HK-2 (cell line): ENCODE measurements at regions not wholly inside any gene's neighbourhood (a gene's known extent, or its start where the extent isn't known, plus 50 kb on each side); places are given as distances from the start of the nearest gene placed in this dataset.
"Not testable (repeated sequence)": the region's sequence is repeated elsewhere in the genome, so short reads cannot be mapped to it uniquely, and the experiment has no call there.

ENCODE experiments used
- DNase-seq: peaks from one replicate; pipeline ENCODE4 v3.0.0-alpha.2; 2018; ENCODE audit not compliant: unreplicated experiment

GRCh38 chr6:135555550-135555949 lies 58.0 kb upstream of the AHI1 start:
- DNase-seq = no peak

GRCh38 chr6:135557582-135557981 lies 60.0 kb upstream of the AHI1 start:
- no peak for DNase-seq

DNA sequence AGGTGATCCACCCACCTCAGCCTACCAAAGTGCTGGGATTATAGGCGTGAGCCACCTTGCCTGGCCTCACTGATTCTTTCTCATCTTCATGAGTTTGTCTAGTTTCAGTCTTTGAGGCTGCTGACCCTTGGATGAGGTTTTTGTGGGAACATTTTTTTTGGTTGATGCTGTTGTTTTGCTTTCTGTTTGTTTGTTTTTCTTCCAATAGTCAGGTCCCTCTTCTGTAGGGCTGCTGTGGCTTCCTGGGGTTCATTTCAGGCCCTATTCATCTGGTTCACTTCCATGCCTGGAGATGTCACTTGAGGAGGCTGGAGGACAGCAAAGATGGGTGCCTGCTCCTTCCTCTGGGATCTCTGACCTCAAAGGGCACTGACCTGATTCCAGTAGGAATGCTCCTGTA lies 68.1 kb upstream of the AHI1 start:
- not testable (repeated sequence) for DNase-seq

- DNase-seq = no peak
These were observed 69.0 kb upstream of the AHI1 start for GRCh38 chr6:135566311-135567068.

GRCh38 chr6:135567375-135568083 lies 70.0 kb upstream of the AHI1 start:
- no peak for DNase-seq

DNA sequence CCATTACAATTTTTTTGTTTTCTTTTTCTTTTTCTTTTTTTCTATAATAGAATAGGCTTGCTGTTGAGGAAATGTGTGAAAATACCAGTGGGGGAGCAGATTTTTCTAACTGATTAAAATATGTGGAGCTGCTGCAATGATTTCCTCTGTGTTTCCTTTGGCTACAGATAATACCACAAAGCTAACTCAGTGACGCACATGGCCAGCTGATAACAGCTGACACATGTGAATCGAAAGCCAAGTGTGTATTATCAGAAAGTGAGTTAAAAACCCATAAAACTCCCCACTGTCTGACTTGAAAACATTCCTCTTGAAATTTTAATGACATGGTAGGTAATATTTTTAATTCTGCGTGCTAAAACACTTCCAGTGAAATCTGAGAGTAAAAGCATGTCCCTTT lies 70.8 kb upstream of the AHI1 start:
- no peak for DNase-seq

DNA sequence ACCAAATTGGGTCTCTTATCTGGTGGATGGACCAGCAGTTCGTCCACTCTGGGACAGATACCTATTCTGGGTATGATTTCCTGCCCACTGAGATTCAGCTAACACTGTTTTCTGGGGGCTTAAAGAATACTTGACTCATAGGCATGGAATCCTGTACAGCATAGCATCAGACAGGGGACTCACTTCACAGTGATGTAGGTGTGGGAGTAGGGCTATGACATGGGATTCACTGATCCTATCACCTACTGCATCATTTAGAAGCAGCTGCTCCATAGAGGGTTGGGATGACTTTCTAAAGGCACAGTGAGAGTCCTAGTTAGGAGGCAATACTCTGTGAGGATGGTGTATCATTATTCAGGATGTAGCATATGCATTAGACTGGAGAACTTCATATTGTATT lies 74.5 kb upstream of the AHI1 start:
- no peak for DNase-seq

GRCh38 chr6:135575629-135576028 lies 78.1 kb upstream of the AHI1 start:
- no peak for DNase-seq

DNA sequence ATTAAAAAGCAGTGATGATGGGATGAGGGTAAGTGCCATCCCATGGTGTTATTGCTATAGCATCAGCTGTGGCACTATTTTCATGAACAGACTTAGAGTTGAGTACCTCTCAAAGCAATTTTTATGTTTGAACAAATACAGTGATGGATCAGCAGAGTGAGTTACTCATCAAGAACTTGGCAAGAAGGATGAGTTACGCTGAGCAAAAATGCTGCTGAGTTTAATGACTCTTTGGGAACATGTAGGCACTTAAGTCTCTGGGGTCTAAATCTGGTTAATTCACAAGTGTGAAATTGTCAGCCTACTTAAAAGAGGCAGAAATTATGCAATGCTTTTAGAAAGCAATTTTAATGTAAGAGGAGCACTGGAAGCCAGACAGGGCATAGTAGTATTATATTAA lies 78.5 kb upstream of the AHI1 start:
- no peak for DNase-seq

DNA sequence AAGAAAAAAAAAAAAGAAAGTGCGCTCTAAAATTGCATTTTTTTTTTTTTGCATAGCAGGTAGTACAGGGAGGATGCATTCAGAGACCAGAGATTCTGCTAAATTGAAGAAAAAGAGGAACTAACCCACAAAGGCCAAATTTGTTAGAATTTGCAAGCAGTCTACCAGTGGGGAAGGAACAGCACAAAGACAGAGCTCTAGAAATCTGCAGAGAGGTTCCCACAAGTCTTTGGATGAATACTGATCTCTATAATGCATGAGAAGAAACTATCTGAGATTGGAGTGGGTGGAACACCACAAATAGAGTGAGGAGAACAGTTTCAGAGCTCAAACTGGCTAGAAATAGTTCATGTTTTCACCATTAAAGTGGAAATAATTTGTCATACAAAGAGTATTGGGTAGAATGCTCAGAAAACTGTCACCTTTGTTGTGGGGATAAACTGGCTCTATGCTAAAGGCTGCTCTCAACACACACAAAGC lies 79.6 kb upstream of the AHI1 start:
- DNase-seq = no peak

- no peak for DNase-seq
These were observed 81.4 kb upstream of the AHI1 start for GRCh38 chr6:135578976-135579375.

GRCh38 chr6:135581211-135581610 lies 83.7 kb upstream of the AHI1 start:
- no peak for DNase-seq

DNA sequence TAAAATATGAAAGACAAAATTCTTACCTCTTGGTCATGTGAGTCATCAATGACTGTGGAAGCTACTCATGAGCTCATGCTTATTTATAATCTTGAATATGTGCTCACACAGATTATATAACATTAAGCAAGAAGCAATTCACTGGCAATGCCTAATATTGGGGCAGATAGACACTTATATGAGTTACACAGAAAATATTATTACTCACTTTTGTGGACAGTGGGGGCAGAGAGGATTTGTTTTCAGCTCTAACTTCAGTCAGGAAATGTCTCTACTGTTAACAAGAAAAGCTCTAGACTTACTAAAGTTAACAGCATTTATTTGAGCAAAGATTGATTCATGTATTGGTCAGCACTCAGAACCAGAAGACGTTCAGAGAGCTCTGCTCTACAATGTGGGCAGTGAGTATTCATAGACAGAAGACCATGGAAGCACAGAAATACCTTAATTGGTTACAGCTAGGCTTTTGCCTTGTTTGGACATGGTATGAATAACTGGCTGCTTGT lies 85.8 kb upstream of the AHI1 start:
- DNase-seq = no peak

DNA sequence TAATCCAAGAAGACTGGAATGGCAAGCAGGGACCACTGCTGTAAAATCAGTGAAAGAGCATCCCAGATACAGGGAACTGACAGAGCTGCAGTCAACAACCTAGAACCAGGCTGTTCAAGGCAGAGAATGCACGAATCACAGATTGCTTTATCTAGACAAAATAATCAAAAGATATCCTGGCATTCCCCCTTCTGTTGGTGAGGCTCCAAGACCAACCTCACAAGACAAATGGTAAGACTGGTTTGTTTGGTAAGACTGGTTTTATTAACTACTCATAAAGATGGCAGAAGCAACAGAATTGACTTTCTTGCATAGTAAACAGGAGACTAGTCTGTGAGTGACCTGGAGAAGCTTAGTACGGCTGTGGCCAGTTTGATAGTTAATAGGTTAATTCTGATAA lies 88.8 kb upstream of the AHI1 start:
- no peak for DNase-seq

DNA sequence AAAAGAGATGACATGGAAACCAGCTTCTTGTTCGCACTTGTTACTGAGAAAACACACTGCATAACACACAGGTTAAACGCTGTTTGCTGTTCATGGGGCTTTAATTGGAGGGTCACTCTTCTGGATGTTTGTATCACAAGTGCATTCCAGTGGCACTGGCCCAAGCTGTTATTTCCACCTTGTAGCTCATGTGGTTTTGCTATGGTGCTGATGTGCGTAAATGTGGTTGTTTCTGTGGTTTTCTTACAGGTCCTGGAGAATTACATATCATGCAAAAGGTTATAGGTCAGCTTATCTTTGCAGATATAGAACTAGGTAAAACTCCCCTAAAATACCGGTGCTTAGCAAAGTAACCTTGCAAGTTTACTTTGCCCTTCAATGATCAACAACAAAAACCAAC lies 89.3 kb upstream of the AHI1 start:
- peak; percentile 10 for DNase-seq

- DNase-seq = no peak
These were observed 94.7 kb upstream of the AHI1 start for GRCh38 chr6:135592276-135592675.

DNA sequence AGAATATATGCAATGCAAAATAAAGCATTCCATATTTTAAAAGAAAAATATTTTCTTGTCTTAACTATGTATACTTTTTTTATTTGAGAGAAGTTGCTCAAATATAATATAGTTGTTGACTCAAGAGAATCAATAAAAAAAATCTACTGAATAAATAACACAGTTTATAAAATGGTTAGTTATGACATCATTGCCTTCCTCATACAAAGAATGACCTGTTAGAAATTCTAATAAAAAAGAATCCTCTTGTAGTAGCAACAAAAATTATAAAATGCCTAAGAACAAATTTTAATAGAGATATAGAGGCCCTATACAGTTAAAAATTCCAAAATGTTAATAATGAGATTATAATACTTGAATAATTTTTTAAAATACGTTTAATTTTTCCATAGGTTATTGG lies 96.5 kb upstream of the AHI1 start:
- DNase-seq = no peak

GRCh38 chr6:135600086-135600702 lies 102.7 kb upstream of the AHI1 start:
- no peak for DNase-seq

- DNase-seq = no peak
These were observed 103.4 kb upstream of the AHI1 start for GRCh38 chr6:135600931-135601330.

GRCh38 chr6:135601857-135602256 lies 104.3 kb upstream of the AHI1 start:
- DNase-seq = no peak

DNA sequence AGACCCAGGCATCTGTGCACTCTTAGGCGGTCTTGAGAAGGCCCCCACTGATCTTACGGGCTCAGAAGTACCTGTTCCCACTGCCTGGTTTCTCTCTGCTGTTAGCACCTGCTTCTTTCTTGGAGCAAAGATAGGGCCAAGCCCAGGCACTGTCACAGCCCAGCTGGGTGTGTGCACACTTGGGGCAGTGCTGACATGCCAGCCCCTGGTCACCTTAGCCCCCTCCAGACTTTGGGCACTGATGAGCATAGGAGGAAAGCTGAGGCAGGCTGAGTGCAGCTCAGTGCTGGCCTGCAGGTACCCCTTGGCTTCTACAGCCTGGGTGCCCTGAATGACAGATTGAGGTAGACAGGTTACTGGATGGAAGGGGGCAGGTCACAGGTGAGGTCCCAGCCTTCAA lies 105.7 kb upstream of the AHI1 start:
- DNase-seq = no peak

DNA sequence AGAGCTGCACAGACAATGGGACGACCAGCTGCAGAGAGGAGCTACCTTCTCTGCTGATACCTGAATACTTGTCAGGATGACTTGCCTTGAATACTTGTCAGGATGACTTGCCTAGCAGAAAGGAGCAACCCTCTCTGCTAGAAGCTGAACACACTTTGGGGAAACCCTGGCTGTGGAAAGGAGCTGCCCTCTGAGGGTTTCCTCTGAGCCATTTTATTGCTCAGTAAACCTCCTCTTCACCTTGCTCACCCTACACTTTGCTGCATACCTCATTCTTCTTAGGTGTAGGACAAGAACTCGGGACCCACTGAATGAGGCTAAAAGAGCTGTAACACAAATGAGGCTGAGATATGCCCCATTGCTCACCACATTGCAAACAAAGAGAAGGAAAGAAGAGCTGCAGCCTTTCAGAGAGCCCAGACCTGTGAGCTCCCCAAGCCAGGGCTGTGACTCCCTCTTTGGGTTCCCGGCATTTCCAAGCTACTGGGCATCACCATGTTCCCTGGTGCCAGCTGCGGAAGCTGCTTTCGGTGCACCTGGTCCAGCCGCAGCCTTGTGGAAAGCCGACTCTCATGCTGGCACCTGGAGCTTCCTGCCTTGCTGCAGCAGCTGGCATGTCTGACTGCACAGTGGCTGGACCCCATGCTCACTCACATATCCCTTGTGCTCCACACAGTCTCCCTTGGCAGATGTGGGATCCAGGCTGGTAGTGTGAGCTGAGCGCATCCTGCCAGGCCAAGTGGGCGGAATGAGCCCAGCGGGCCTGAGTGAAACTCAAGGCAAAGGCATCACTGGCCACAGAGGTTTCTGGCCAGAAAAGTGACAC lies 106.7 kb upstream of the AHI1 start:
- no peak for DNase-seq
